H9 (cell line): ENCODE measurements at regions not wholly inside any gene's neighbourhood (a gene's known extent, or its start where the extent isn't known, plus 50 kb on each side); places are given as distances from the start of the nearest gene placed in this dataset.

Source experiments
- DNase-seq: peaks from one replicate; pipeline ENCODE4 v3.0.0-alpha.2; 2017
- H2AFZ ChIP-seq: one replicate; pipeline ENCODE4 v1.6.1; 2013; ENCODE audit warnings: mild to moderate bottlenecking, low read length, control low read depth, moderate library complexity
- H2AK5ac ChIP-seq: 2 replicates; pipeline ENCODE4 v1.6.1; 2013; ENCODE audit warnings: low read length, control low read depth, mixed read lengths; ENCODE audit not compliant: insufficient read length
- H2BK120ac ChIP-seq: one replicate; pipeline ENCODE4 v1.6.1; 2013; ENCODE audit warnings: low read depth, mild to moderate bottlenecking, low read length, control low read depth, inconsistent platforms; ENCODE audit not compliant: poor library complexity, severe bottlenecking
- H2BK12ac ChIP-seq: 2 replicates; pipeline ENCODE4 v1.6.1; 2013; ENCODE audit warnings: low read length, control low read depth, mixed read lengths, low read depth; ENCODE audit not compliant: insufficient read length
- H2BK15ac ChIP-seq: 2 replicates; pipeline ENCODE4 v1.6.1; 2013; ENCODE audit warnings: low read depth, low read length, control low read depth
- H2BK20ac ChIP-seq: one replicate; pipeline ENCODE4 v1.6.1; 2013; ENCODE audit warnings: low read depth, mild to moderate bottlenecking, low read length, control low read depth, inconsistent platforms; ENCODE audit not compliant: poor library complexity, severe bottlenecking
- H2BK5ac ChIP-seq: 2 replicates; pipeline ENCODE4 v1.6.1; 2013; ENCODE audit warnings: low read length, control low read depth, mixed read lengths; ENCODE audit not compliant: insufficient read length
- H3K14ac ChIP-seq: 2 replicates; pipeline ENCODE4 v1.6.1; 2013; ENCODE audit warnings: low read length, control low read depth; ENCODE audit not compliant: insufficient read depth
- H3K18ac ChIP-seq: 2 replicates; pipeline ENCODE4 v1.6.1; 2013; ENCODE audit warnings: low read depth, mild to moderate bottlenecking, mixed read lengths, low read length, control low read depth; ENCODE audit not compliant: insufficient read length
- H3K23ac ChIP-seq: 2 replicates; pipeline ENCODE4 v1.6.1; 2013; ENCODE audit warnings: low read length, control low read depth, mixed read lengths, low read depth; ENCODE audit not compliant: insufficient read length
- H3K23me2 ChIP-seq: 2 replicates; pipeline ENCODE4 v1.6.1; 2013; ENCODE audit warnings: low read depth, mild to moderate bottlenecking, mixed read lengths, low read length, control low read depth; ENCODE audit not compliant: insufficient read length, poor library complexity, severe bottlenecking
- H3K27ac ChIP-seq: 2 replicates; pipeline ENCODE4 v1.5.1; 2013; ENCODE audit warnings: low read length, control low read depth, mixed read lengths, low read depth; ENCODE audit not compliant: insufficient read length
- H3K27me3 ChIP-seq: 2 replicates; pipeline ENCODE4 v1.6.1; 2013; ENCODE audit warnings: low read length, control low read depth, inconsistent platforms; ENCODE audit not compliant: insufficient read depth
- H3K4ac ChIP-seq: 2 replicates; pipeline ENCODE4 v1.6.1; 2013; ENCODE audit warnings: low read depth, mild to moderate bottlenecking, control low read depth, inconsistent platforms, low read length, moderate library complexity
- H3K4me1 ChIP-seq: 2 replicates; pipeline ENCODE4 v1.6.1; 2013; ENCODE audit warnings: low read length, control low read depth, inconsistent platforms; ENCODE audit not compliant: insufficient read depth
- H3K4me2 ChIP-seq: 2 replicates; pipeline ENCODE4 v1.6.1; 2013; ENCODE audit warnings: low read length, control low read depth, mixed read lengths; ENCODE audit not compliant: insufficient read length, insufficient read depth
- H3K56ac ChIP-seq: 2 replicates; pipeline ENCODE4 v1.6.1; 2013; ENCODE audit warnings: low read depth, mild to moderate bottlenecking, mixed read lengths, low read length, control low read depth; ENCODE audit not compliant: insufficient read length
- H3K79me1 ChIP-seq: 2 replicates; pipeline ENCODE4 v1.6.1; 2013; ENCODE audit warnings: low read depth, mild to moderate bottlenecking, moderate library complexity, low read length, control low read depth, inconsistent platforms; ENCODE audit not compliant: insufficient read depth, poor library complexity, severe bottlenecking
- H3K79me2 ChIP-seq: 2 replicates; pipeline ENCODE4 v1.6.1; 2013; ENCODE audit warnings: low read length, control low read depth, inconsistent platforms; ENCODE audit not compliant: insufficient read depth
- H3K9ac ChIP-seq: 2 replicates; pipeline ENCODE4 v1.6.1; 2013; ENCODE audit warnings: low read length, control low read depth, mixed read lengths; ENCODE audit not compliant: insufficient read length; ENCODE audit errors: extremely low read depth
- H3K9me3 ChIP-seq: one replicate; pipeline ENCODE4 v1.6.1; 2013; ENCODE audit warnings: low read depth, low read length, inconsistent platforms; ENCODE audit not compliant: control insufficient read depth
- H3T11ph ChIP-seq: one replicate; pipeline ENCODE4 v1.6.1; 2013; ENCODE audit warnings: mild to moderate bottlenecking, low read length, control low read depth, inconsistent platforms
- H4K20me1 ChIP-seq: one replicate; pipeline ENCODE4 v1.6.1; 2013; ENCODE audit not compliant: control insufficient read depth, insufficient read length, insufficient read depth
- H4K5ac ChIP-seq: 2 replicates; pipeline ENCODE4 v1.6.1; 2013; ENCODE audit warnings: low read depth, mild to moderate bottlenecking, mixed read lengths, low read length, control low read depth; ENCODE audit not compliant: insufficient read length
- H4K8ac ChIP-seq: replicated peaks from 2 replicates; pipeline ENCODE4 v1.6.1; 2013; ENCODE audit warnings: low read length, control low read depth, mixed read lengths, low read depth; ENCODE audit not compliant: insufficient read length
- H4K91ac ChIP-seq: 2 replicates; pipeline ENCODE4 v1.6.1; 2013; ENCODE audit warnings: low read depth, mild to moderate bottlenecking, moderate library complexity, mixed read lengths, low read length, control low read depth; ENCODE audit not compliant: insufficient read length
- H3K27ac Mint-ChIP-seq, 3 experiments: 2 replicates in 2 of 3; 3 replicates in 1 of 3; pipeline ENCODE4 v1.8.0; 2020 to 2021; ENCODE audit warnings: mixed read lengths in 3 of 3, mild to moderate bottlenecking in 1 of 3, moderate library complexity in 1 of 3
- H3K27me3 Mint-ChIP-seq: 2 replicates; pipeline ENCODE4 v1.8.0; 2021; ENCODE audit warnings: low read depth, mild to moderate bottlenecking, moderate library complexity, mixed read lengths
- H3K36me3 Mint-ChIP-seq, 3 experiments: 2 replicates in 2 of 3; 3 replicates in 1 of 3; pipeline ENCODE4 v1.8.0; 2020 to 2021; ENCODE audit warnings: low read depth in 3 of 3, mixed read lengths in 3 of 3; ENCODE audit not compliant: insufficient read depth in 1 of 3
- H3K4me1 Mint-ChIP-seq, 2 experiments: 2 replicates each; pipeline ENCODE4 v1.8.0; 2020; ENCODE audit warnings: mixed read lengths in 2 of 2
- H3K4me3 Mint-ChIP-seq, 2 experiments: 2 replicates in 1 of 2; 3 replicates in 1 of 2; pipeline ENCODE4 v1.8.0; 2020 to 2021; ENCODE audit warnings: mild to moderate bottlenecking in 2 of 2, mixed read lengths in 2 of 2, moderate library complexity in 1 of 2
- H3K9me3 Mint-ChIP-seq, 2 experiments: 2 replicates in 1 of 2; 3 replicates in 1 of 2; pipeline ENCODE4 v1.8.0; 2020; ENCODE audit warnings: mild to moderate bottlenecking in 2 of 2, mixed read lengths in 2 of 2, moderate library complexity in 1 of 2
- TF ChIP-seq, protein P1 (sequence below): fragments of 200-600 bp; sonication (generic); conservative IDR thresholded peaks from 3 replicates; pipeline ENCODE4 v1.8.0; 2021; ENCODE audit warnings: antibody characterized with exemption, mild to moderate bottlenecking

DNA sequence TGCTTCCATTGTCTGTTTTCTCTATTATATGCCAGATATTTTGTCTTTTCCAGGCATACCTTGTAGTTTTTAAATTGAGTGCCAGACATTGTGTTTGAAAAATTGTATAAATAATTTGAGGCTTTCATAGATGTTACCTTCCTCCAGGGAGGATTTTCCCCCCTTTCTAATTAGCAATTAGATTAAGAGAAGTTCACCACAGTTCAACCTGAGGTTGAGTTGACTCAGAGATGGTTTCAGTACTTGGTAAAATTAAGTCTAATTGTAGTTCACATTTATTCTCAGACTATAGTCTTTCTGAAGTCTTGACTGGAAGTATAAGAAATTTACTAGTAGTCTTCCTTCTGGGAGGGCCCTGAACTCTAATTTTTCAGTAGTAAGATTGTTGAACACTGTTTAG lies 104.1 kb upstream of the SCEL start:
- no peaks in the 10 kb centered on the region for H3K36me3 Mint-ChIP-seq
- TF ChIP-seq, protein P1, sequence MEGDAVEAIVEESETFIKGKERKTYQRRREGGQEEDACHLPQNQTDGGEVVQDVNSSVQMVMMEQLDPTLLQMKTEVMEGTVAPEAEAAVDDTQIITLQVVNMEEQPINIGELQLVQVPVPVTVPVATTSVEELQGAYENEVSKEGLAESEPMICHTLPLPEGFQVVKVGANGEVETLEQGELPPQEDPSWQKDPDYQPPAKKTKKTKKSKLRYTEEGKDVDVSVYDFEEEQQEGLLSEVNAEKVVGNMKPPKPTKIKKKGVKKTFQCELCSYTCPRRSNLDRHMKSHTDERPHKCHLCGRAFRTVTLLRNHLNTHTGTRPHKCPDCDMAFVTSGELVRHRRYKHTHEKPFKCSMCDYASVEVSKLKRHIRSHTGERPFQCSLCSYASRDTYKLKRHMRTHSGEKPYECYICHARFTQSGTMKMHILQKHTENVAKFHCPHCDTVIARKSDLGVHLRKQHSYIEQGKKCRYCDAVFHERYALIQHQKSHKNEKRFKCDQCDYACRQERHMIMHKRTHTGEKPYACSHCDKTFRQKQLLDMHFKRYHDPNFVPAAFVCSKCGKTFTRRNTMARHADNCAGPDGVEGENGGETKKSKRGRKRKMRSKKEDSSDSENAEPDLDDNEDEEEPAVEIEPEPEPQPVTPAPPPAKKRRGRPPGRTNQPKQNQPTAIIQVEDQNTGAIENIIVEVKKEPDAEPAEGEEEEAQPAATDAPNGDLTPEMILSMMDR = no peak
- H3K27me3 Mint-ChIP-seq = no peaks in the 10 kb centered on the region

More for the DNA sequence above, 104.1 kb upstream of the SCEL start:
- Histone ChIP-seq H4K91ac (no peak overlapping the region), H4K20me1 (no peaks in the 10 kb centered on the region), H3K27ac (no peak overlapping the region), H4K8ac (no peak overlapping the region), H3K9ac (no peak overlapping the region), H2BK5ac (no peak overlapping the region), H3K9me3 (no peaks in the 10 kb centered on the region), H2BK12ac (no peak overlapping the region), H3K14ac (no peak overlapping the region), H3K4me1 (no peaks in the 10 kb centered on the region), H3K56ac (no peak overlapping the region), H3T11ph (no peak overlapping the region), H2AK5ac (no peak overlapping the region), H3K23ac (no peak overlapping the region), H2BK120ac (no peak overlapping the region), H2BK15ac (no peak overlapping the region), H3K18ac (no peak overlapping the region), H3K79me2 (no peaks in the 10 kb centered on the region), H4K5ac (no peak overlapping the region), H2AFZ (no peak overlapping the region), H3K27me3 (no peaks in the 10 kb centered on the region), H3K4me2 (no peak overlapping the region), H3K23me2 (no peaks in the 10 kb centered on the region), H3K79me1 (no peaks in the 10 kb centered on the region), H2BK20ac (no peak overlapping the region), H3K4ac (no peak overlapping the region)
- no peaks in the 10 kb centered on the region for H3K4me1 Mint-ChIP-seq
- H3K27ac Mint-ChIP-seq = no peak overlapping the region
- no peaks in the 10 kb centered on the region for H3K9me3 Mint-ChIP-seq
- no peak for DNase-seq
- no peak overlapping the region for H3K4me3 Mint-ChIP-seq
